ENCODE measurements at regions not wholly inside any gene's neighbourhood (a gene's known extent, or its start where the extent isn't known, plus 50 kb on each side); places are given as distances from the start of the nearest gene placed in this dataset.

DNA sequence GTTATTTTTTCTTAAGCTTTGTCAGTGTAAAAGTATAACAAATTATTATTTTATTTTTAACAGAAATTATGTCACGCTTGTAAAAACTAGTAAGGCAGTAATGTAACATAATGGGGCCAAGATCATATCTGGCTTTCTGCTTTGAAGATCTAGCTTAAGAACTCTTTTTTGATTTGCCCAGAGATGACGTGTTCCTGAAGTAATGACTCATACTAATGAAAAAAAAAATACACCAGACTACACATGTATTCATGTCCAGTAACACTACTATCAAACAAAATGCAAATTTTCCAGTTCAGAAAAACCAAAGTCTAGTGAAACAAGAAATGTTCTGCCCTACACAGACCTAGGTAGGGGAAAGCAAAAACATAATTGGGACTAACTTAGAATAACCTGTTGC lies 432.2 kb upstream of the ATXN7L3B start (continued):
- TF ChIP-seq RAD21 (IDR thresholded peaks at IDR 0.05 in 1 of 2, conservative IDR thresholded peaks at IDR 0.05 in 1 of 2; ENCODE audit: low read depth in 2 of 2, low read length in 2 of 2) (no peak), CREB1 (IDR thresholded peaks at IDR 0.05) (no peak), KDM4A (IDR thresholded peaks at IDR 0.05; ENCODE audit: low read depth, low read length, severe bottlenecking) (no peak), KDM1A (IDR thresholded peaks at IDR 0.05; ENCODE audit: borderline replicate concordance, low read length) (no peak), PHF8 (conservative IDR thresholded peaks at IDR 0.05; ENCODE audit: low read depth, low read length) (no peak)
- TF ChIP-seq, protein P1, sequence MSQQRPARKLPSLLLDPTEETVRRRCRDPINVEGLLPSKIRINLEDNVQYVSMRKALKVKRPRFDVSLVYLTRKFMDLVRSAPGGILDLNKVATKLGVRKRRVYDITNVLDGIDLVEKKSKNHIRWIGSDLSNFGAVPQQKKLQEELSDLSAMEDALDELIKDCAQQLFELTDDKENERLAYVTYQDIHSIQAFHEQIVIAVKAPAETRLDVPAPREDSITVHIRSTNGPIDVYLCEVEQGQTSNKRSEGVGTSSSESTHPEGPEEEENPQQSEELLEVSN (IDR thresholded peaks at IDR 0.05) = no peak

All from H1 (cell line).